ENCODE measurements at regions not wholly inside any gene's neighbourhood (a gene's known extent, or its start where the extent isn't known, plus 50 kb on each side); places are given as distances from the start of the nearest gene placed in this dataset.

DNA sequence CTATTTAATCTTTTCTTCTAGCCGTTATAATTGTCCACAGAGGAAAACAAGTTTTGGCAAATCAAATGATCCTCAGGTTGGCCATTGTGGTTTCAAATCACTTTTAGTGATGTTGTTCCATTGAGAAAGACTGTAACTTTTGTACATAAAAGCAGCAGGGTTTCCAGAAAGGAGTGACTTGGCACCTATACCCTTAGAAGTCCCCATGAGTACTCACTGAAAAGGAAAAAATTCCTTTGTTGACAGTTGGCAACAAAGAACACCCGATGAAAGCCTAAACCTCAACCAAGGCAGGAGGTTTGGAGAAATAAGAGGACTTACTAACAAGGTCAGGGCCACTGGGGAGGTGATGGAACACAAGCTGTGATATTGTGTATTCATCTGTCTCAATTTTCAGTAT is 474.4 kb downstream of the RAPGEF2 start:
- TF ChIP-seq, protein P1, sequence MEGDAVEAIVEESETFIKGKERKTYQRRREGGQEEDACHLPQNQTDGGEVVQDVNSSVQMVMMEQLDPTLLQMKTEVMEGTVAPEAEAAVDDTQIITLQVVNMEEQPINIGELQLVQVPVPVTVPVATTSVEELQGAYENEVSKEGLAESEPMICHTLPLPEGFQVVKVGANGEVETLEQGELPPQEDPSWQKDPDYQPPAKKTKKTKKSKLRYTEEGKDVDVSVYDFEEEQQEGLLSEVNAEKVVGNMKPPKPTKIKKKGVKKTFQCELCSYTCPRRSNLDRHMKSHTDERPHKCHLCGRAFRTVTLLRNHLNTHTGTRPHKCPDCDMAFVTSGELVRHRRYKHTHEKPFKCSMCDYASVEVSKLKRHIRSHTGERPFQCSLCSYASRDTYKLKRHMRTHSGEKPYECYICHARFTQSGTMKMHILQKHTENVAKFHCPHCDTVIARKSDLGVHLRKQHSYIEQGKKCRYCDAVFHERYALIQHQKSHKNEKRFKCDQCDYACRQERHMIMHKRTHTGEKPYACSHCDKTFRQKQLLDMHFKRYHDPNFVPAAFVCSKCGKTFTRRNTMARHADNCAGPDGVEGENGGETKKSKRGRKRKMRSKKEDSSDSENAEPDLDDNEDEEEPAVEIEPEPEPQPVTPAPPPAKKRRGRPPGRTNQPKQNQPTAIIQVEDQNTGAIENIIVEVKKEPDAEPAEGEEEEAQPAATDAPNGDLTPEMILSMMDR (IDR thresholded peaks at IDR 0.05) = no peak
- TF ChIP-seq CHD4 (IDR thresholded peaks at IDR 0.05; ENCODE audit: borderline replicate concordance) (no peak), SMC3 (IDR thresholded peaks at IDR 0.05) (no peak), POLR2A (IDR thresholded peaks at IDR 0.05; ENCODE audit: low read length) (no peak)
- TF ChIP-seq, protein P2, sequence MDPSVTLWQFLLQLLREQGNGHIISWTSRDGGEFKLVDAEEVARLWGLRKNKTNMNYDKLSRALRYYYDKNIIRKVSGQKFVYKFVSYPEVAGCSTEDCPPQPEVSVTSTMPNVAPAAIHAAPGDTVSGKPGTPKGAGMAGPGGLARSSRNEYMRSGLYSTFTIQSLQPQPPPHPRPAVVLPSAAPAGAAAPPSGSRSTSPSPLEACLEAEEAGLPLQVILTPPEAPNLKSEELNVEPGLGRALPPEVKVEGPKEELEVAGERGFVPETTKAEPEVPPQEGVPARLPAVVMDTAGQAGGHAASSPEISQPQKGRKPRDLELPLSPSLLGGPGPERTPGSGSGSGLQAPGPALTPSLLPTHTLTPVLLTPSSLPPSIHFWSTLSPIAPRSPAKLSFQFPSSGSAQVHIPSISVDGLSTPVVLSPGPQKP (IDR thresholded peaks at IDR 0.05; ENCODE audit: low read depth, low read length) = no peak
